ENCODE measurements at regions not wholly inside any gene's neighbourhood (a gene's known extent, or its start where the extent isn't known, plus 50 kb on each side); places are given as distances from the start of the nearest gene placed in this dataset.

GRCh38 chr12:76944892-76945291 is 66.1 kb upstream of the CSRP2 start:
- Histone ChIP-seq H3K36me3 (ENCODE audit: insufficient read depth in 1 of 2, low read depth in 1 of 2) (no peaks in the 10 kb centered on the region), H3K4me3 (no peak overlapping the region), H3K27me3 (ENCODE audit: insufficient read depth in 3 of 3, low read length in 2 of 3) (no peaks in the 10 kb centered on the region), H3K27ac (no peak overlapping the region), H3K9me3 (no peaks in the 10 kb centered on the region), H3K4me1 (no peaks in the 10 kb centered on the region)
- whole genome bisulfite sequencing, 3 donors, result 64 to 68% (median 67%) methylated on average over 3 of the region's 3 CpGs
- intact Hi-C loops (cut with DNase I), result no loop called here
- no peak for ATAC-seq
- TF ChIP-seq CTCF (IDR thresholded peaks at IDR 0.05), result no peak
- no peak for DNase-seq

- DNase-seq (no peak), ATAC-seq (no peak)
- H3K4me3 ChIP-seq, result no peak overlapping the region
- intact Hi-C loops (cut with DNase I), result no loop called here
- no peaks in the 10 kb centered on the region for H3K27me3 ChIP-seq (ENCODE audit: insufficient read depth in 3 of 3, low read length in 2 of 3)
- H3K4me1 ChIP-seq, result no peaks in the 10 kb centered on the region
- no peak overlapping the region for H3K27ac ChIP-seq
- no peaks in the 10 kb centered on the region for H3K36me3 ChIP-seq (ENCODE audit: insufficient read depth in 1 of 2, low read depth in 1 of 2)
- no peak for TF ChIP-seq CTCF (IDR thresholded peaks at IDR 0.05)
- no peaks in the 10 kb centered on the region for H3K9me3 ChIP-seq
Observed at GRCh38 chr12:76943008-76943407, 64.2 kb upstream of the CSRP2 start.

- intact Hi-C loops (cut with DNase I), result no loop called here
- ATAC-seq (no peak), DNase-seq (no peak)
- no peak overlapping the region for H3K4me3 ChIP-seq
- H3K36me3 ChIP-seq (ENCODE audit: insufficient read depth in 1 of 2, low read depth in 1 of 2), result no peaks in the 10 kb centered on the region
- H3K27me3 ChIP-seq (ENCODE audit: insufficient read depth in 3 of 3, low read length in 2 of 3), result no peaks in the 10 kb centered on the region
- no peaks in the 10 kb centered on the region for H3K4me1 ChIP-seq
- 30 to 51% (median 38%) methylated on average over 1 of the region's 1 CpG for WGBS, 3 donors
- H3K27ac ChIP-seq, result no peak overlapping the region
- no peak for TF ChIP-seq CTCF (IDR thresholded peaks at IDR 0.05)
- no peaks in the 10 kb centered on the region for H3K9me3 ChIP-seq
Observed at GRCh38 chr12:76942267-76942666, 63.4 kb upstream of the CSRP2 start.

GRCh38 chr12:76940671-76941445 is 62.0 kb upstream of the CSRP2 start:
- H3K27me3 ChIP-seq (ENCODE audit: insufficient read depth in 3 of 3, low read length in 2 of 3), result no peaks in the 10 kb centered on the region
- no peaks in the 10 kb centered on the region for H3K36me3 ChIP-seq (ENCODE audit: insufficient read depth in 1 of 2, low read depth in 1 of 2)
- H3K9me3 ChIP-seq, result no peaks in the 10 kb centered on the region
- H3K4me3 ChIP-seq, result no peak overlapping the region
- H3K27ac ChIP-seq, result no peak overlapping the region
- intact Hi-C loops (cut with DNase I), result no loop called here
- TF ChIP-seq CTCF (IDR thresholded peaks at IDR 0.05), result no peak
- H3K4me1 ChIP-seq, result no peaks in the 10 kb centered on the region
- DNase-seq, result no peak
- no peak for ATAC-seq
- WGBS, 3 donors, result 80 to 85% (median 82%) methylated on average over 3 of the region's 3 CpGs

DNA sequence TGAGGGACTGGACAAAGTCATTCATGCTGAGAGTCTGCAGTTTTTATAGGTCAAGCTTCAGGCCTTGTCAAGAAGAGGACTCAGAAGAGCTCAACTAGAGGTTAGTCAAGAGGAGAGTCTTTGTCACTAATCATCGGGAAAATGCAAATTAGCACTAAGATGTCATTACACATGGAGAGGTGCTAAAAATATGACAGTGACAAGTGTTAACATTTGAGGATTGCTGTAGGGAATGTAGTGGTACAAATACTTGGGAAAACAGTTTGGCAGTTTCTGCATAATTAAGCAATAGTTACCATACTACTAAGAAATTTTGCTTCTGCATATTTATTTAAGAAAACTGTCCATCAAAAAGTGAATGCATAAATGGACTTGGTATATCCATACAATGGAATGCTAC is 60.9 kb upstream of the CSRP2 start:
- intact Hi-C loops (cut with DNase I), result no loop called here
- H3K36me3 ChIP-seq (ENCODE audit: insufficient read depth in 1 of 2, low read depth in 1 of 2), result no peaks in the 10 kb centered on the region
- DNase-seq, result no peak
- 79 to 81% (median 80%) methylated on average over 1 of the region's 1 CpG for WGBS, 3 donors
- no peaks in the 10 kb centered on the region for H3K4me1 ChIP-seq
- no peaks in the 10 kb centered on the region for H3K9me3 ChIP-seq
- TF ChIP-seq CTCF (IDR thresholded peaks at IDR 0.05), result no peak
- no peak overlapping the region for H3K27ac ChIP-seq
- no peak for ATAC-seq
- H3K4me3 ChIP-seq, result no peak overlapping the region
- H3K27me3 ChIP-seq (ENCODE audit: insufficient read depth in 3 of 3, low read length in 2 of 3), result no peaks in the 10 kb centered on the region

Data from psoas muscle (tissue), 7 donors.